Suppressor macrophage treated with lipopolysaccharide for 4 hours (primary cell): ENCODE measurements at regions not wholly inside any gene's neighbourhood (a gene's known extent, or its start where the extent isn't known, plus 50 kb on each side); places are given as distances from the start of the nearest gene placed in this dataset.

Experiments
- DNase-seq: peaks from one replicate; pipeline ENCODE4 v3.0.0-alpha.2; 2020

DNA sequence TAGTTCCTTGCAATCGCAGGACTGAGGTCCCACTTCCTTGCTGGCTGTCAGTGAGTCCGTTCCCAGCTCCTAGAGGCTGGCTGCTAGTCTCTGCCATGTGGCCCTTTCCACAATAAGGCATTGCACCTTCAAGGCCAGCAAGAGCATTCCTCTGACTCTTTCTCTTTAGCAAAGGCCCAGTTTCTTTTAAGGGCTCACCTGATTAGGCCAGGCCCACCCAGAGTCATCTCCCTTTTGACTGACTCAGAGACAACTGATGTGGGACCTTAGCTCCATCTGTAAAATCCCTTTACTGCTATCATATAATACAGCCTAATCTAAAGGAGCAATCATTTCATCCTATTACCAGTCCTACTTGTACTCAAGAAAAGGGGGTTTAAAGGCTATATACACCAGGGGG lies 278.2 kb downstream of the SLC4A3 start:
- DNase-seq, result no peak

DNA sequence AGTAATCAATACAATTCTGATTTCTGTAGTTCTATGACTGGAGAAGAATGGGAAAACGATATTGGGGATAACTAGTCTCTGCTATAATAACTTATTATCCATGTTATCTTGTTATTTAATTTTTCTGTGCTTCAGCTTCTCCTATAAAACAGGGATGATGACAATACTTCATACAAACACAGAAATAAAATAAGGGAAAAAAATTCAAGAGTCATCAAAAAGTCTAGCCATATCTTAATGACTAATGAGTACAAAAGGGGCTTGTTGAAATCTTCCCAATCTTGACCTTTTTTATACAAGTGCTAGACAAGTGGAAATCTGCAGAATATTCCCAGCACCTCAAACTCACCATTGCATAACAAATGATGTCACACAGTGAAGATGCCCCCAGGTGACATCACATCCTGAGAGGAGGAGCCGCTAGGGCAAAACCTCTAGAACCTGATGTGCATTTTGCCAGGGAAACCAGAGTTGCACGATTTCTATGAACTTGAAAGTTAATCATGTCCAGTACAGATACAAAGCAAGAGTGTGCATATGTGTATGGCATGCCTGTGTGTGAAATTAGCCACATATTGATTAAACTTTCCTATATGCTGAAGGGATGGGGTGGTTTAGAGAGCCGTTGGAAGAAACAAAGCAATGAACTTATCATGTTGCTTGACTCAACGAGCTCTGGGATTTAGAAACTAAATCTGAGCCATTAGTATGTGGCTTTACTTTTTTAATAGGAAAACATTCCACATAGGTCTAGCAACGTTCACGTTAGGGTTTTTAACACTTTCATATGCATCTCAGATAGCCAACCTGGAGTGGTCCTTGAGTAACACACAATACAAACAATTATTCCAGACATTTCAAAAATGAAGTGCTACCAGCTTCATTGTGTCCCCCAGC lies 278.9 kb downstream of the SLC4A3 start:
- DNase-seq, result no peak

DNA sequence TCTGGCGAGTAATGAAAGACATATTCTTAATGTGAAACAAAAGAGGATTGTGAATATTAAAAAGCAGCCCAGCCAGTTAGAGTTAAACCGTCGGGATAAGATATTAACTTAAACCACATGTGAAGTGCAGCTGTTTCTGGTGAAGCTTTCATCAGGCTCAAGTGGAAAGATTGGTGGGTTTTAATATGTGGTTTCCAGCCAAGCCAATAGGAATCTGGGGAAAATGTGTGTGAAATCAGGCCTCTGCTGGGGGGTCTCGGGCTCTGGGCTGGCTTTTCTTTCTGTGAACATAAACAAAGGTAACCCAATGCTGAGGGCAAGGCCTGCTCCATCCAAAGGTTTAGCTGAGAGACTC lies 279.6 kb downstream of the SLC4A3 start:
- DNase-seq, result no peak

DNA sequence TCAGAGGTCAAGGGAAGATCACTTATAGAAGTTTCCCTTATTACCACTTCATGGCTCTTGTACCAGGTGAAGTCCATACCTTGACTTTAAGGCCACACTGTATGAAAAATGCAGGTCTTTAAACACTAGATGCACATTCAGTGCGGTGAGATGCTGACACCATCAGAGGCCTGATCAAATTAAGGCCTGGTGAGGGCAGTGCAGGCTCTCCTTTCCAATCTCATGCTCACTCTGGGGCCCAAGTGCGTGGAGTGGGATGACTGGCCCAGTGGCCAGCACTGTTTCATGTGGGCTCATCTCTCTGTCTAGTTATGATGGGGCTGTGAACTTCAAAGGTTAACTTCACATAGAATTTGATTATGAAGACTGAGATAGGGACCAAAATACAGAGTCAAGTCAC lies 281.1 kb downstream of the SLC4A3 start:
- no peak for DNase-seq

DNA sequence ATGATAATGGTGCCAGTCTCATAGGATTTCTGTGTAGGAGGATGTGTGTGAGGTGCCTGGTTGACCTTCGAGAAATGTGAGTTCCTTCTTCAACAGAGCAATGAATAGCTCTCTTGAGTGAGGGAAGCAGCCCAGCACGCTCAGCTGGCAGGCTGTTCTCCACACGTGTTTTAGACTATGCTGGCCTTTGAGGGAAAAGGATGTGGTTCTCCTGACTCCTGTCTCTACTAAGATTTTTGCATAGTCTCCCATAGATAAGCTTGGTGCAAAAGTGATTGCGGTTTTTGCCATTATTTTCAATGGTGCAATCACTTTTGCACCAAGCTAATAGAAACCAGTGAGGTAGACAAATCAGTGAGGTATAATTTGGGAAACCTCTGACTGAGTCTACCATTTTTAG lies 284.1 kb downstream of the SLC4A3 start:
- no peak for DNase-seq

DNA sequence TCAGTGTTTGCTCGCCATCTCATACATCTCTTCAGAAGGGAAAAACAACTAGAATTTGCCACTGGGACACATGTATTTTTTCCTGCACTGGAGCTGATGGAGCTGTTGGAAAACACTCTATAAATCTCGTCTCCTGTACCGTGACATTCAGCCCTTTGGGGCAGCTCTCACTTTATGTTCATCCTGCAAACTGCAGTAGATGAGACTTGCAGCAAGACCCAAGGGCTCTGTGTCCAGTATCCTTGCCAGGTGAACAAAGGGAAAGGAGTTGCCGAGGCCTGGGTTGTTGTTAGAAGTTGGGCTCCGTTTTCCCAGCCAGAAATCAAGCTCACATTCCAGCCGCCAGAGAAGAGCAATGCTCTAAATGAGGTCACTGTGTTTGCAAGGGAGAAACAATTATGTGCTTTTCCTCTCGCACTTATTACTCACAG lies 285.1 kb downstream of the SLC4A3 start:
- no peak for DNase-seq

DNA sequence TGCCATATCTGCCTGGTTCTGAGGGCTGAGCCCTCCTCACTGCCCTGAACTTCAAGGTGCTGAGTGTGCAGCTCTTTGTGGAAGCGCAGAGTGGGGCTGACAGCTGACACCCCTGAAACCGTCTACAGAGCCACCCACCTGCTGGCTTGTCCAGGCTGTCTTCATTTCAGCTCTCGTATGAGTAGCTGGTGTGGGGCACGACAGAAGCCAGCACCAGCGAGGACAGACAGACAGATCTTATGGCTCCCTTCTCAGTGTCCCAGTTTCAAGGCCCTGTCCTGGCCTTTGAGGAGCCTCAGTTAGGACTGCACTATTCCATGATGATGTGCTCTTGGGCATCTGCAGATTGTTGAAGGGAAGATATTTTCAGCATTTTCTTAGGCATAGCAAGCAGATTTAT lies 287.1 kb downstream of the SLC4A3 start:
- DNase-seq, result no peak

DNA sequence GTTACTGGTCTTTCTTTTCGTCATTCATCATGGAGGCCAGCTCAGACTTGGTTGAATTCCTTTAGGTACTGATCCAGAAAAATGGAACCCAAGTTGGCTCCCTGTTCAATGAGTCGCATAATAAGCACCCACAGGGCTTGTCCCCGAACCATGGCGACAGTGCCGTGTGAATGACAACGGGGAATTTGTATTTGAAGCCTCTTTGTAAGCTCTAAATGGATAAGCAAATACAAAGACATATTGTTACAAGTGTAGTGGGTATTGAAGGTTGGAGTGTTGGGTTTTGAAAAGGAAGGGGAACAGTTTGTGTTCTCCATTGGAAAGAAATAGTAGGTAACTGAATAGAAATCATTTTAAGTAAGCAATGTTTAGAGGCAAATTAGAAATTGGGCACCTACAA lies 288.9 kb downstream of the SLC4A3 start:
- DNase-seq, result no peak

DNA sequence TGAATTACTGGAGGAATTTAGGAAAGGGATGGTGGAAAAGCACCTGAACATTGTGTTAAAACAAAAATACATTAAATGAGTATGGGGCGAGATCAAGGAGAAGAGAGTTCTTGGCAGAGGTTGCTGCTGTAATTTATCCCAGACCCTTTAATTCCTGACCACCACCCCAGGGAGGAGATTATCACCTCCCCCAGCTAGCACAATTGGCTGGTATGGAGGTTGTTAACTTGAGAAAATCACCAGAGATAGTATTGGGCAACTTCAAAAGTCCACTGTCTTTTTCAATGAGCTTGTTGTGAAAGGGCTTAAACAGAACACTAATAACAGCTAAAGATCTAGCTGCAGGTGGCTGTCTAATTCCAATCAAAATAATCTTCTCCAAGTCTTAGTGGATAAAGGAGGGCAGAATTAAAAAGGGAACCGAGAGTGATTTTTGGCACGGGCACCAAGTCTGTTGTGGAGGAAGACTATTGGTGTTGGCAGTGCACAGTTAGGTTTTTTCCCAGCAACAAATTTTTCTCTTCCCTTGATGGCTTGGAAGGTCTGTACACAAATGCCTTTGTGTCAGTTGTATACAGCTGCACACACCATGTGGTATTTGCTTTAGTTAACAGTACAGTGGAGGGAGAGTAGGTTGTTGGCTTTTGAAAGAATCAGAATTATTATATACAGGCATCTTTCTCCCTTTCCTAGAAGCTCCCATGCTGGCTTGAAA lies 289.5 kb downstream of the SLC4A3 start:
- no peak for DNase-seq

DNA sequence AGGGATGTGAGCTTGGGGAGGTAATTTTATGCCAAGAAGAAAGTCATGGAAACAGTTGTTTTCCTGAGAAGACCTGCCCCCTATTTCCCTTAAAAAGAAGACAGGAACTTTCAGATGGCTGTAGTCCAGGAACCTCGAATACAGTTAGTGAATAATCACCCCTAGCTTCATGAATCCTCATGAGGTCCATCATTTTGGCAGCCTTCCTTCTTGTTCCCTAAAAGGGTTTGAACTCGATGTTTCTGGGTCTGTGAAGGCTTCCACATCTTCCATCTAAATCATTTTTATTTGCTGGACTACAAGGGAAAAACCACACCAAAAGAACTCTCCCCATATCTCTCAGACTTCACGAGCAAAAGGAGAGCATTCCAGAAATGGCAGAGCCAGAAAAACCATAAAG lies 290.8 kb downstream of the SLC4A3 start:
- DNase-seq, result no peak

DNA sequence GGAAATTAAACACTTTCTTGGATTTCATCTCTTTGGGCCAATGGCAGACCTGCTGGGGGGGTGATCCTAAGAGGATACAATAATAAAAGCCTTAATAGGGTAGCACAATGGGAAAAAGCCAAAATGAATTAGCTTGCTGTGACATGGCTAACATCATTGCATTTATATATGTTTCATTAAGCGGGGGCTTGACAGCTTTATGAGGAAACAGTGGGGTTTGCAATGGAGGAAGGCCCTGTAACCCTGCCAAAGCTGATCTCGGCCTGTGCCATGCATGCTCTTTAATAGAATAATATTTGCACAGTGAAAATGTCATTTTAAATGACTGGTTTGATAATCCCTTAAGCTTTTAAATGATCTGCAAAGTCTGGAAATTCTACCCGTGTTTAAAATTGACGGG lies 291.5 kb downstream of the SLC4A3 start:
- DNase-seq, result no peak

DNA sequence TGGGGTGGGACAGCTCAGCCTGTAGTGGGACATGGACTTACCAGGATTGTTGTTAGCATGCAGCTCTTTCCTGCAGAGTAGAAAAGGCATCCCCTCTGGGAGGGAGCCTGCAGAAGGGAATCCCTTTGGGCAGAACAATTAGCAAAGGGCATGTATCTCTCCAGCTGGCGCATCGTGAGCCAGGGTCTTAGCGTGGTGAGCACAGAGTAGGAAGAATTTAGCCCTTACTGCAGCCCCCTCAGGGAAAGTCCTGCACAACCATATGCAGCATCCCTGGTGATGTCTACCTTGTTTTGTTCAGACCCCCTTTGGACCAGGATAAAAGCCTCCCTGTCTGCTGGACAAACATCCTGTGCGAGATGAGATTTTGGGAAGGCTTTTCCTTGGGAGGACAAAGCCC lies 292.1 kb downstream of the SLC4A3 start:
- DNase-seq, result no peak

DNA sequence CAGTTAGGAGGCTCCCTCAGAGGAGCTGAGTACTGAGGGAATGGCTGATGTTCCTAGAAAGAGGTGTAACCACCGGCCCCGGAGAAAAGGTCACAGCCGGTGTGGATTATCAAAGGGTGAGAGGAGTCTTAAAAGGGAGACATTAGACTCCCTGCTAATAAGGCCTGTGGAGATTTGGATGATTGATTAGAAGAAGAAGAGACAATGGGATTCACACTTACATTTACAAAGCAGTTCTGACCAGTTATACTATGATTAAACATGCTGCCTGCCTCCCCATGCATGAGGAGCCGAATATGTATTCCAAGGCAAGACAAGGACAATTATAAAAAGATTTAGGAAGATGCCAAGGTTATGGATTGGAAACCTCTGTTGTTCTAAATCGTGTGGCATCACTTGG lies 302.4 kb downstream of the SLC4A3 start:
- DNase-seq, result no peak

DNA sequence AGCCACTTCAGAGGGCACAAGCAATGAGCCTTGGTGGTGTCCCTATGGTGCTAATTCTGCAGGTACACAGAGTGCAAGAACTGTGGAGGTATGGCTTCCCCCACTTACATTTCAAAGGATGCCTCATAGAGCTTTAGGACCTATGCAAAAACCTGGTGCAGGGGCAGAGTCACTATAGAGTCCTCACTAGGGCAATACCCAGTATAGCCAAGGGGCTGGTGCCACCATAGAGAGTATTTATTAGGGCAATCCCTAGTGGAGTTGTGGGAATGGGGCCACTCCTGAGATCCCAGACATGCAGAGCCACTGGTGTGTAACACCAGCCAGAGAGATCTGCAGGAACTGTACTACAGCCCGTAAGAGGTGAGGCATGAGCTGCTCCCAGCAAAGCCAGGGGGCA lies 312.2 kb downstream of the SLC4A3 start:
- no peak for DNase-seq

DNA sequence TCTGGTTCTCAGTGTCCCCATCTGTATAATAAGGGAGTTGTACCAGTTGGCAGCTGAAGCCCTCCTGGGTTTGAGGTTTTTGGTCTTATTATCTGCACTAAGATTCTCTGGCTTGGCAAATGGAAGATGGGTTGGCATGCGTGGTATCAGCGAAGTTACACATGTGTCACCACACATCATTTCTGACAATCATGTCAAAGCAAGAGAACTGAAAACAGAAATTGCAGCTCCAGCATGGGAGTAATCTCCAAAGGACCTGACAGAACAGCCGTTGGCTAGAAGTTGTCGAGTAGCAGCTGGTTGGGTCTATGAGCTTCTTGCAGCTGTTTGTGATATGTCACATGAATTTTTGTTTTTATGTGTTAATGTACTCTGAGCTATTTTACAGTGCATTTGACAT lies 317.4 kb downstream of the SLC4A3 start:
- no peak for DNase-seq

DNA sequence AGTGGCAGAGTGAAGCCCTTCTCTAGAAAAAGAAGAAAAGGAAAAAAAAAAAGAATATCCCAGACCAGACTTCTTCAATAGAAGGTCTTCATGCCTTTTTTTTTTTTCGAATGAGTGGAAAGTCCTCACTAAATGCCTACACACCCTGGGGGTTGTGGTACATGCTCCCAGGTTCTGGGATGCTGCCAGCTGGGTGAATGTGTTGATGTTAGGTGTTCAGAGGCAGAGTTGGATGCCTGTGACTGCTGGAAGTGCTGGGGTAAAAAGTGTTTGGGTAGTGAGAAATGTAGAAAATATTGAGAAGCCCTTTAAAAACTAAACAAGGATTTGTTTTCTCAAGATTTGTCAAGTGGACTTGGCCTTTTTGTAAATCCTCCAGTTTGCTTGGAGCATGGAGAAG lies 318.6 kb downstream of the SLC4A3 start:
- DNase-seq, result no peak

DNA sequence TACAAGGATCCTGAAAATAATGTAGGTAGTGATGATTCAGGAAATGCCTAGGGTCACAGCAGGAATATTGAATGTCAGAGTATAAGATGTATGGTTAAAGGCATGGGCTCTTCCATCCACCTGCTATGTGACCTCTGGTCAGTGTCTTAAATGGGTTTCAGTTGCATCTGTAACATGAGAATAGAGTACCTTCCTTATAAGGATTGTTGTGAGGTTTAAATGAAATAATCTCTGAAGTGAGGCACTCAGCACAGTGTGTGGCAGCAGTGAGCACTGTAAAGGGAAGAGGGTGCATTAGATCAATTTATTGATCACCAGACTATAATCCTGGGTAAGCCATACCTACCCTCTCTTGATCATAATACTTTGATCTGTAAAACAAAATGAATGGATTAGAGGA lies 319.1 kb downstream of the SLC4A3 start:
- no peak for DNase-seq

DNA sequence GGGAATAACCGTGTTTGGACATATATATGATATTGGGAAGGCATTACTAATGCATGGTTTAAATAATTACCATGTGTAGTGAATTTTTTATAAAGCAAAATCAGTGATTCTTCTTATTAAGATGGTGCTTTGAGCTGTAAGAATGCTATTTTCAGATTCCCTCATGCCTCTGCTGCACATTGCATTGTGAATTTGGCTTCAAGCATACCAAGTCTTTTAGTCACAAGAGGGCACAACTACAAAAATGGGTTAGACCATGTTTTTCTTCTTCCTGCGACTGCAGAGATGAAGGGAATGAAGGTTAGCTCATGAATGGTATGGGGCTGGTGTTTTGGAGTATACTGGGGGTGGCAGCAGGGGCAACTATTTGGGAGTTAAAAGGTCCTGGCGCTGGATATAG lies 320.1 kb downstream of the SLC4A3 start:
- no peak for DNase-seq

DNA sequence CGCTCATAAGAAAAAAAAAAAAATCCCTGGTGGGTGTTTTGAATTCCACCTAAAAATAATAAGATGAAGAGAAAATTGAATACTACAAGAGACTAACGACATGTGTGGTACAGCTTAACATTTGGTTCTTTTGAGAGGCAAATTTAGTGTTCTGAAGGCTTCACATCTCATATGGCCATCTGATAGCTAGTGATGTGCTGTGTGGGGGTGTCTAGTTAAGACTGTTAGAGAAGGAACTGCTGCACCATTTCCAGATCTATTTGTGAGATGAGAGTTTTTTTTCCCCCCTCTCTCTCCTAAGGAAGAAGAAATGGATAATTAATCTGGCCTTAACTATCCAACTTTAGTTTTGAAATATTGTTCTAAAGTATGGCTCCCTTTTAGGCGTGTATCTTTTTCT lies 321.6 kb downstream of the SLC4A3 start:
- DNase-seq, result no peak

DNA sequence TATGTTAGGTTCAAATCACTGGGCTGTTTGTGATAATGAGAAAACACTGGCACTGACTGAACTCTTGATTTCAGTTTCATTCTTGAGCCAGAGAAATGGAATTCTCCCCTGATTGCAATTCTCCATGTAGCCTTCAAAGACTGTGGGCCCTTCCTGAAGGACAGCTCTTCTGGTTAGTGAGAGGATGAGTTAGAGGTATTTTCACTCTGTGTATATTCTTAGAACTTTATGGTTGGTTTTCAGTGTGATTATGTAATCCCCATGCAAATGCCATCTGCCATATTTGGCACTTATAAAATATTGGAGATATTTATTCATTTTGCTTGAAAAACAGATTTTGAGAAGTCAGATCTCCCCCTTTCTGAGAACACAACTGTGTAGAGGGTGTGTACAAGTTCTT lies 323.7 kb downstream of the SLC4A3 start:
- DNase-seq, result no peak

DNA sequence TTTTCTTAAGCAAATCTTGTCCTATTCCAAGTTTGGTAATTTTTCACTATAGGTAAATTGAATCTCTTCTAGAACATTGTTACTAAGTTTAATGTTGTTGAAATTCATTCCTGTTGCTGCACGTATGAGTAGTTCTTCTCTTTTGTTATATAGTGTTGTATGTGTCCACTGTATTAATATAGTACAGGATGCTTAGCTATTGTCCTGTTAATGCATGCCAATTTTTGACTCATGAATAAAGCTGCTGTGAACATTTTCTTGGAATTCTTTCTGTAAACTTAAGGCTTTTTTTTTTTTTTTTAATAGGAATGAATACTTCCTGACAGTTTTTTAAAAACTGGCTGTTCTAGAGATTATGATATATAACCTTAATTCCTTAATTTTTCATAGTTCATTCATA lies 326.9 kb downstream of the SLC4A3 start:
- no peak for DNase-seq

DNA sequence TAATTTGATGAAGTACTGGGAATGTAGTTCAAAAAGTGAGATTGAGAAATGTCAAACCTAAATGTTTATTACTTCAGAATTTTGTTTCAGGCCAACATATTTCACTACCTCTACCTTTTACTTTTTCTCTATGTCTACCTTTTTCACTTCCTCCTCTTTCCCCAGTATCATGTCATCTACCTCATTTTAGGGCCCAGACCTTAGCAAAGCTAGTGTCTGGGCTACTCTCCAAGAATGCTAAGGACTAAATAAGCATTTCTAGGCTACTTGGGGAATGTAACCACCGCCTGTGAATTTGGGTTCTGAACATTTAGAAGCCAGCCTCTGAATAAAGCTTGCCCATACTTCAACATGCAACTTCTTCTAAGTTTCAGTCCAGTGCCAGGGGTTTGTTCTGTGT lies 330.4 kb downstream of the SLC4A3 start:
- DNase-seq, result no peak

DNA sequence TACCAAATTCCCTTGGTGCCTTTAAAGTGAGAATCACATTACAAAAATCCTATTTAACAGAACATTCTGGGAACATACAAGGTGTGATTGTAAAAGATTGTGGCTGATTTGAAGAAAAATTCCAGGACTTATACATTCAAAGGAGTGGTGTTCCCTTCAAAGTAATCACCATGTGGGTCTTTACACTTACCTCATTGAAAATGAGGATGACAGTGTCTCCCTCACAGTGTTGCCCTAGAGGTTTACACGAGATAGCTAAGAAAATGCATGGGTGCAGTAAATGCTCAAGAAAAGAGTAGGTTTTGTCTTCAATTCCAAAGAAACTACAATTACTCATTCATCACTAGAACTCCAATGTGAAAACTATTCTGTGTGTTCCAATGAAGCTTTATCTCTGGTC lies 331.5 kb downstream of the SLC4A3 start:
- DNase-seq, result no peak

DNA sequence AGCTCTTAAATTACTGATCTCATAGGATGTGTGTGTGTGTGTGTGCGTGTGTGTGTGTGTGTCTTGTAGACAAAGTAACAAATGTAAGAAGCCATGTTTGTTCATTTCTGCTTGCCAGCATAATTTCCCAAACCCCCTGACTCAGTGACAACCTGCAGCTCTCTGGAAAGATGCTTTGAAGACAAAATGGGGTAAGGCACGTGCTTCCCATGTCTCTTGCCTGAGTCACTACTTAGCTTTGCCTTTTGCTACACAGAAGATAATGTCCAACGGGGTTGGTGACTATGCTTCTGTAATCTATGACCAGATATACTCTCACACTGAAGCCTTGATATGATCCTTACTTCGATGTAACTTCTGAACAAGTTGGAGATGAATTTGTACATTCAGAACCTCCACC lies 332.0 kb downstream of the SLC4A3 start:
- no peak for DNase-seq
